Chondrocyte (in vitro differentiated cells): ENCODE measurements at regions not wholly inside any gene's neighbourhood (a gene's known extent, or its start where the extent isn't known, plus 50 kb on each side); places are given as distances from the start of the nearest gene placed in this dataset.

Experiments
- DNase-seq: peaks from one replicate; pipeline ENCODE4 v3.0.0; 2021; ENCODE audit warnings: mixed read lengths, low spot score
- H3K27ac Mint-ChIP-seq: one replicate; pipeline ENCODE4 v1.8.0; 2021; ENCODE audit warnings: mild to moderate bottlenecking, moderate library complexity, mixed read lengths; ENCODE audit not compliant: unreplicated experiment
- H3K27me3 Mint-ChIP-seq: 2 replicates; pipeline ENCODE4 v1.8.0; 2021; ENCODE audit warnings: low read depth, mixed read lengths
- H3K36me3 Mint-ChIP-seq: 2 replicates; pipeline ENCODE4 v1.8.0; 2021; ENCODE audit warnings: low read depth, mixed read lengths
- H3K4me1 Mint-ChIP-seq: 2 replicates; pipeline ENCODE4 v1.8.0; 2021; ENCODE audit warnings: low read depth, mild to moderate bottlenecking, mixed read lengths
- H3K4me3 Mint-ChIP-seq: one replicate; pipeline ENCODE4 v1.8.0; 2021; ENCODE audit warnings: mild to moderate bottlenecking, moderate library complexity, mixed read lengths; ENCODE audit not compliant: unreplicated experiment
- H3K9me3 Mint-ChIP-seq: 2 replicates; pipeline ENCODE4 v1.8.0; 2021; ENCODE audit warnings: low read depth, mixed read lengths
- CTCF ChIP-seq: fragments of 200-600 bp; sonication (generic); IDR thresholded peaks from 2 replicates; pipeline ENCODE4 v1.5.0; 2021; ENCODE audit warnings: antibody characterized with exemption, mild to moderate bottlenecking, moderate library complexity

- no peak overlapping the region for H3K27ac Mint-ChIP-seq
- H3K9me3 Mint-ChIP-seq = no peaks in the 10 kb centered on the region
- H3K36me3 Mint-ChIP-seq = no peaks in the 10 kb centered on the region
- H3K4me3 Mint-ChIP-seq = no peak overlapping the region
- no peaks in the 10 kb centered on the region for H3K4me1 Mint-ChIP-seq
- TF ChIP-seq CTCF = no peak
- peaks cover 34% of the 10 kb centered on the region for H3K27me3 Mint-ChIP-seq
- no peak for DNase-seq
Observed at GRCh38 chr7:27346531-27347275, 104.1 kb downstream of the EVX1 start.

- Mint-ChIP-seq H3K4me1 (no peaks in the 10 kb centered on the region), H3K9me3 (no peaks in the 10 kb centered on the region), H3K36me3 (no peaks in the 10 kb centered on the region), H3K4me3 (no peak overlapping the region), H3K27me3 (peaks cover 35% of the 10 kb centered on the region), H3K27ac (no peak overlapping the region)
- no peak for DNase-seq
- TF ChIP-seq CTCF = no peak
Observed at GRCh38 chr7:27347276-27347640, 104.7 kb downstream of the EVX1 start.

- Mint-ChIP-seq H3K4me1 (no peaks in the 10 kb centered on the region), H3K4me3 (no peak overlapping the region), H3K9me3 (no peaks in the 10 kb centered on the region), H3K36me3 (no peaks in the 10 kb centered on the region), H3K27me3 (peaks cover 47% of the 10 kb centered on the region), H3K27ac (no peak overlapping the region)
- TF ChIP-seq CTCF = no peak
- DNase-seq = no peak
Observed at GRCh38 chr7:27349621-27350020, 107.0 kb downstream of the EVX1 start.

GRCh38 chr7:27351137-27351536 lies 108.5 kb downstream of the EVX1 start:
- TF ChIP-seq CTCF = no peak
- Mint-ChIP-seq H3K27ac (no peak overlapping the region), H3K27me3 (peaks cover 50% of the 10 kb centered on the region), H3K36me3 (no peaks in the 10 kb centered on the region), H3K9me3 (no peaks in the 10 kb centered on the region), H3K4me1 (no peaks in the 10 kb centered on the region), H3K4me3 (no peak overlapping the region)
- no peak for DNase-seq

GRCh38 chr7:27351786-27352185 lies 109.2 kb downstream of the EVX1 start:
- Mint-ChIP-seq H3K27ac (no peak overlapping the region), H3K4me3 (no peak overlapping the region), H3K9me3 (no peaks in the 10 kb centered on the region), H3K27me3 (peaks cover 50% of the 10 kb centered on the region), H3K4me1 (no peaks in the 10 kb centered on the region), H3K36me3 (no peaks in the 10 kb centered on the region)
- no peak for DNase-seq
- TF ChIP-seq CTCF = no peak
